ENCODE measurements at regions not wholly inside any gene's neighbourhood (a gene's known extent, or its start where the extent isn't known, plus 50 kb on each side); places are given as distances from the start of the nearest gene placed in this dataset.

GRCh38 chr1:36567601-36568341, 85.1 kb upstream of the CSF3R start:
- H3K9me3 ChIP-seq, result no peaks in the 10 kb centered on the region
- TF ChIP-seq POLR2AphosphoS5 (IDR thresholded peaks at IDR 0.05), result no peak
- TF ChIP-seq POLR2A (IDR thresholded peaks at IDR 0.05), result no peak
- TF ChIP-seq, protein P1, sequence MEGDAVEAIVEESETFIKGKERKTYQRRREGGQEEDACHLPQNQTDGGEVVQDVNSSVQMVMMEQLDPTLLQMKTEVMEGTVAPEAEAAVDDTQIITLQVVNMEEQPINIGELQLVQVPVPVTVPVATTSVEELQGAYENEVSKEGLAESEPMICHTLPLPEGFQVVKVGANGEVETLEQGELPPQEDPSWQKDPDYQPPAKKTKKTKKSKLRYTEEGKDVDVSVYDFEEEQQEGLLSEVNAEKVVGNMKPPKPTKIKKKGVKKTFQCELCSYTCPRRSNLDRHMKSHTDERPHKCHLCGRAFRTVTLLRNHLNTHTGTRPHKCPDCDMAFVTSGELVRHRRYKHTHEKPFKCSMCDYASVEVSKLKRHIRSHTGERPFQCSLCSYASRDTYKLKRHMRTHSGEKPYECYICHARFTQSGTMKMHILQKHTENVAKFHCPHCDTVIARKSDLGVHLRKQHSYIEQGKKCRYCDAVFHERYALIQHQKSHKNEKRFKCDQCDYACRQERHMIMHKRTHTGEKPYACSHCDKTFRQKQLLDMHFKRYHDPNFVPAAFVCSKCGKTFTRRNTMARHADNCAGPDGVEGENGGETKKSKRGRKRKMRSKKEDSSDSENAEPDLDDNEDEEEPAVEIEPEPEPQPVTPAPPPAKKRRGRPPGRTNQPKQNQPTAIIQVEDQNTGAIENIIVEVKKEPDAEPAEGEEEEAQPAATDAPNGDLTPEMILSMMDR (IDR thresholded peaks at IDR 0.05), result no peak
- intact Hi-C loops (cut with DNase I), result no loop called here
- H3K27me3 ChIP-seq (replicated peaks; ENCODE audit: insufficient read depth), result no peaks in the 10 kb centered on the region
- WGBS, result 64% methylated on average over 11 of the region's 11 CpGs
- no peak overlapping the region for H3K27ac ChIP-seq
- DNase-seq (ENCODE audit: low spot score), result no peak
- H3K4me1 ChIP-seq (replicated peaks), result no peaks in the 10 kb centered on the region
- H3K4me3 ChIP-seq, result no peak overlapping the region
- no peaks in the 10 kb centered on the region for H3K36me3 ChIP-seq

- TF ChIP-seq POLR2AphosphoS5 (IDR thresholded peaks at IDR 0.05), result no peak
- TF ChIP-seq, protein P1 (IDR thresholded peaks at IDR 0.05), result no peak
- no peak for TF ChIP-seq POLR2A (IDR thresholded peaks at IDR 0.05)
- WGBS, result 70% methylated on average over 7 of the region's 7 CpGs
- H3K27ac ChIP-seq, result no peak overlapping the region
- no peaks in the 10 kb centered on the region for H3K9me3 ChIP-seq
- DNase-seq (ENCODE audit: low spot score), result no peak
- no peaks in the 10 kb centered on the region for H3K36me3 ChIP-seq
- no peaks in the 10 kb centered on the region for H3K4me1 ChIP-seq (replicated peaks)
- H3K4me3 ChIP-seq, result no peak overlapping the region
- intact Hi-C loops (cut with DNase I), result no loop called here
- H3K27me3 ChIP-seq (replicated peaks; ENCODE audit: insufficient read depth), result no peaks in the 10 kb centered on the region
These were observed 83.1 kb upstream of the CSF3R start for GRCh38 chr1:36565576-36566501.

DNA sequence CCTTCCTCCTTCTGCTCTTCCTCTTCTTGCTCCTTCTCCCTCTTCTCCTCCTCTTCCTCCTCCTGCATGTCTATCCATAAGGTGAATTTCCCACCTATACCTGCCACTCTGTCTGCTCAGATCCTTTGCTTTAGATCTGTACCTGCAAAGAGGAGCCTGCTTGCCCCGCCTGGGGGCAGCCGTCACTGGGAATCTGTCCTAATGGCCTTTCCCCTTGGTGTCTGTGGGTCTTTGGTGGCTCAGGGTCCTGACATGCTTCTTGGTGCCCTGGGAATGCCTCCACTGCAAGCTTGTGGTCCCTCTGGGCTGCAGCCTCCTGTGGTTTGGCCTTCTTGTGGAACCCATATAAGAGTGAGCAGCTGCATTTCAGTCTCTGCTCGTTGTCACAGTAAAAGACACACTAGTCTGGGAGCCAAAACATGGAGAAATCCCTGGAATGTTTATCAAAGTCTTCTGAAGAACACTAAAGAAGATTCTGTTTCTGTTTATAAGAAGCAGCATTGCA, 79.5 kb upstream of the CSF3R start:
- no peak for TF ChIP-seq POLR2A (IDR thresholded peaks at IDR 0.05)
- no peak for TF ChIP-seq POLR2AphosphoS5 (IDR thresholded peaks at IDR 0.05)
- TF ChIP-seq, protein P1 (IDR thresholded peaks at IDR 0.05), result no peak

GRCh38 chr1:36561361-36561724, 78.6 kb upstream of the CSF3R start:
- Histone ChIP-seq H3K27ac (no peak overlapping the region), H3K9me3 (no peaks in the 10 kb centered on the region), H3K36me3 (no peaks in the 10 kb centered on the region), H3K4me3 (no peak overlapping the region), H3K4me1 (replicated peaks) (no peaks in the 10 kb centered on the region), H3K27me3 (replicated peaks; ENCODE audit: insufficient read depth) (peaks cover 3% of the 10 kb centered on the region)
- intact Hi-C loops (cut with DNase I), result no loop called here
- DNase-seq (ENCODE audit: low spot score), result no peak
- 89% methylated on average over 9 of the region's 9 CpGs for WGBS
- TF ChIP-seq POLR2AphosphoS5 (IDR thresholded peaks at IDR 0.05), result no peak
- TF ChIP-seq, protein P1 (IDR thresholded peaks at IDR 0.05), result no peak
- TF ChIP-seq POLR2A (IDR thresholded peaks at IDR 0.05), result no peak

More for the DNA sequence above, 79.5 kb upstream of the CSF3R start:
- Histone ChIP-seq H3K4me3 (no peak overlapping the region), H3K27me3 (replicated peaks; ENCODE audit: insufficient read depth) (peaks cover 3% of the 10 kb centered on the region), H3K4me1 (replicated peaks) (no peaks in the 10 kb centered on the region), H3K27ac (no peak overlapping the region), H3K9me3 (no peaks in the 10 kb centered on the region), H3K36me3 (no peaks in the 10 kb centered on the region)
- DNase-seq (ENCODE audit: low spot score), result no peak
- intact Hi-C loops (cut with DNase I), result no loop called here
- 63% methylated on average over 3 of the region's 3 CpGs for WGBS

Data from prostate gland (tissue), 2 donors.